Keratinocyte (primary cell): ENCODE measurements at regions not wholly inside any gene's neighbourhood (a gene's known extent, or its start where the extent isn't known, plus 50 kb on each side); places are given as distances from the start of the nearest gene placed in this dataset.

Experiments used
- CTCF ChIP-seq, 3 experiments: IDR thresholded peaks in 1 of 3; conservative IDR thresholded peaks in 1 of 3; optimal IDR thresholded peaks in 1 of 3; 2 replicates in 2 of 3; 3 replicates in 1 of 3; pipeline versions ENCODE3 to v1.5.1; 2011; ENCODE audit warnings: low read length in 3 of 3, mild to moderate bottlenecking in 3 of 3, moderate library complexity in 2 of 3, control low read depth in 1 of 3, inconsistent platforms in 1 of 3; ENCODE audit not compliant: insufficient read depth in 2 of 3; ENCODE audit errors: extremely low read depth in 1 of 3
- EZH2 ChIP-seq: IDR thresholded peaks from one replicate; pipeline ENCODE4 v1.6.1; 2012; ENCODE audit warnings: inconsistent platforms, mild to moderate bottlenecking, low read length, moderate library complexity

GRCh38 chr15:81573098-81573746 lies 199.2 kb upstream of the TMC3 start:
- no peak for TF ChIP-seq EZH2
- TF ChIP-seq CTCF (optimal IDR thresholded peaks at IDR 0.05 in 1 of 3, IDR thresholded peaks at IDR 0.05 in 1 of 3, conservative IDR thresholded peaks at IDR 0.05 in 1 of 3; ENCODE audit: extremely low read depth in 1 of 3, insufficient read depth in 2 of 3, low read length in 3 of 3), result no peak
